Hypothalamus (tissue), 51 donors: ENCODE measurements at regions not wholly inside any gene's neighbourhood (a gene's known extent, or its start where the extent isn't known, plus 50 kb on each side); places are given as distances from the start of the nearest gene placed in this dataset.
A peak's percentile ranks its signal among the peaks of the same experiment; 100 is the strongest.

Source experiments
- DNase-seq, 51 donors: peaks; one replicate each; lab custom pipeline; 2025; lab: John Stamatoyannopoulos, UW

DNA sequence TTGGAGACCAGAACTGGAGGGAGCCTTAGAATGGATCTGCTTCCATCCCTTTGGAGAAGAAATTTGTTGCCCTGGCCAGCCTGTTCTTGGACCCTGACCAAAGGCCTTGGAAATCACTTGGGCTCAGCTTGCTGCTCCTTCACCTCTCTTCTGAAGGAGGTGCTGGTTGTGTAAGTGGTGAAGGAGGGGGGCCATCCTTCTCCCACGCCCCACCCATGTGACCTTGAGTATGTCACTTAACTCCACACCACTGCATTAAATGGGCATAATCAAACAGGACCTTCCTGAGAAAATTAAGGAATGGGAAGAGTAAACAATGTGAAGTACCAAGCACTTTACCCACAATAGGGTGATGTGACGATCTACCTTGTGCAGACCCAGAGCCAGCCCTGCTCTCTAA lies 68.3 kb upstream of the GJB5 start:
- no peak for DNase-seq

DNA sequence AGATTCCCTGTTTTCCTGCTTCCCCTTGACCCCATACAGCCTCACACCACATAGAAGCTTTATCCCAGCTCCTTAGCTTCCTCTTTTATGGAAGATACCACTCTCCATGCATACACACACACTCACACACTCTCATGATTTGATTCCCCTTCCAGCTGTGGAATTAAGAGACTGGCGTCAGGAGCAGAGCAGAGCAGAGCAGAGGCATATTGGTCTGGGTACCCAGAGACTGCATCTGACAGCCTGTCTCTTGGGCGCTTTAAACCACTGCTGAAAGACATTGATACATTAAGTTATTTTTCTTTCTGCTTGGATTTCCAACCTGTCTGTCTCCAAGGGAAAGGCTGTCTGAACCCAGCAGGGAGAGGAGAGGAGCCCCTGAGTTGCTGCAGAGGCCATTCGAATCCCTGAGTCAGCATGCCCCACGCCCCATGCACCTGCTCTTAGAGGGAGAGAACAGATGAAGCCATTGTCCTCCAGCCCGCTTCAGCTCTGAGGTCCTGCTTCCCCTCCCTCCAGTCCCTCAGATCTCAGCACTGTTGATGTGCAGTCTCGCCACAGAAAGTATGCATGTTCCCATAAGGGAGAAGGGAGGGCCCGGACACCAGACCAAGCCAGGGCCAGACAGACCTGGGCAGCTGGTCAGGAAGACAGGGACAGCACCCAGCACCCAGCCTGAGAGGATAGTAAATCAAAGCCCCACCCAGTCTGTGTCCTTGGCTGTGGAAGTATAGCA lies 66.7 kb upstream of the GJB5 start:
- DNase-seq: peak in 5 of 51 donors; percentile 4 to 22 (median 13)

DNA sequence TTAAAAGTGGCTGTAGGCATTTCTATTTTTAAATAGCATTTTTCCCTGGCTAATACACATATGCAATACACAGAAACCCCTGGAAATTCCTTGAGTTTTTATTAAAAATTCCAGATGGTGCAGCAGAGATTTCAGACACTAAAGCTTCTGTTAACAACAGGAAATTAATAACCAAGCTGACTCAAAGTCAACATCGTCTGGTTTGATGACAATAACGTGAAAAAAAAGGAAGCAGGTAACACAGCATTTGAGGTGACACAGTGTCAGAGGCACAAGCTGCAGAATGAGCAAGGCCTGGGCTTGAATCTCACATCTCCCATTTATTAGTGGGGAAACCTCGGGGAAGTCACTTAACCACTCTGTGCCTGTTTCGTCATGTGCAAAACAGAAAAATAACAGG lies 64.6 kb upstream of the GJB5 start:
- DNase-seq: no peak

DNA sequence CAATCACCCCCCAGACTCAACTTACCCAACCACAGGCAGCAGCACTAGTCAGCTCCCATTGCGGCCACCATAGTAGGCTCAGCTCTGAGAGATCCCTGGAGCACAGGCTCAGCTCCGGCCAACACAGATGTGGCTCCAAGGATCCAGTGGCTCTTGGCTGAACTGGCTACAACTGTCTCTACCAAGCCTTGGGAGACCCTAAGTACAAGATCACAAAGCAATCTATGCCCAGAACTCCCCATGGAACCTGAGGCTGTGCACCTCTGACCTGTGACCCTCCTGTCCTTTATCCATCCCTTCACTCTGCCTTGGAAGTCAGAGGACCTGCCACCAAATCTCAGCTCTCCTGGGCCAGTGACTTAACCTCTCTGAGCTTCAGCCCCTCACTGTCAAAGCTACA lies 61.8 kb upstream of the GJB5 start:
- DNase-seq: no peak

DNA sequence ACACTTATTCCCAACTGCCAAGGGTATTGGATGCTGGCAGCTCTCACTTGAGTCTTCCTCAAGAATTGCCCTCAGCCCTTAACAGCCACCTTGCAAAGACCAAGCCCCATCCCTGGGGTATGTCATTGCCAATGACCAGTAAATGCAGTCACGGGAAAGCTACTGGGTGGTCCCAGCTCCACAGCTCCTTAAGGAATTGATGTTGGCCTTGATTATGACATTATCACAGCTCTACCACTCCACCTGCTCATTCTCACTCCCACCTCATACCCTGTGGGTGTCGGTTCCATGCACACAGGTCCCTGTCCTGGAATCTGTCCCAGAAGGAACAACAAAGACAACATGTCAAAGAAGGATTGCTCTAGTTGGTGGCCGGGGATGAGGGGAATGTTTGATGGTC lies 60.5 kb upstream of the GJB5 start:
- DNase-seq: no peak

DNA sequence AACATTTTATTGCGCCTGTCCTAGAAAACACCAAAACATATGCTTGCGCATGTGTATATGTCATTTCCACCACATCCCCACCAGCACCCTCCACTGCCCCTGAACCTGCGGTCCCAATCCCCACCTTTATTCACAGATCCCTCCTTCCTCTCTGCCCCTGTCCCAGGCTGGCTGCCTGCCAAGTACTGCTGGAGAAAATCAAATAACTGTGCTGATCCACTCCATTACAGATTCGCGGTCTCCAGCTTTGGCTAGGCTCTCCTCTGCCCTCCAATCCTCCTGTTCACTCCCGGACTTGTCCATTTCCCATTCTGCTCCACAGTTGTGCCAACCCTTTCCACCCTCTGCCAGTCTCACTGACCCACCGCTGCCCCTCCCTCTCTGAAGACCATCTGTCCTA lies 59.3 kb upstream of the GJB5 start:
- no peak for DNase-seq

DNA sequence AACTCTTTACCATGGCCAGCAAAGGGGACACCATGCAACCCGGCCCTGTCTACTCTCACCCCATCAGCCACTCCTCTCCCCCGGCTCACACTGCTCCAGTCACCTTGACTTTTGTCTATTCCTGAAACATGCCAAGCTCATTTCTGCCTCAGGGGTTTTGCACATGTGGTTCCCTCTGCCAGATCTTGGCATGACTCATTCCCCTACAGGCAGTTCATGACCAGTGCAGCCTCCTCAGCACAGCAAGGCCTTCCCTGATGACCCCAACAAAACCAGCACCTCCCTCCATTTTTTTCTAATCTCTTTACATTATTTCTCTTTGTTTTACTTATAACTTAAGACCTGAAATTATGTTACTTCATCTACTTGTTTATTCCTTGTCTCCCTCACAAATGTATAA lies 58.6 kb upstream of the GJB5 start:
- no peak for DNase-seq

DNA sequence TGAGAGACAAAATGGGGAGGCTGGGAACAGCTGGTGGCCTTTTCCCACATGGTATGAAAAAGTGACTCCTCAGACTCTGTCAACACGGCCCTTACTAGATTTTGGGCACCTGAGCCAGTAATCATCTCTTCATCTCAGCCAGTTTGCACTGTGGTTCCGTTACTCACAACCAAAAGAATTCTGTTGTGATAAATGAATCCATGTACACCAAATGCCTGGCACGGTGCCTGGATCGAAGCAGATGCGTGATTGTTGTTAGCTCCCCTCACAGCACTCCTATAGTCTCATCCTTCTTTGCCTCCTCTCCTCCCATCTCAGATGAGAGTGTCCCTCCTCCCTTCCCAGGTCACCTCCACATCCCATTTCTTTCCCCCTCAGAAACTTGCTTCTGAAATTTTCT lies 57.9 kb upstream of the GJB5 start:
- no peak for DNase-seq

DNA sequence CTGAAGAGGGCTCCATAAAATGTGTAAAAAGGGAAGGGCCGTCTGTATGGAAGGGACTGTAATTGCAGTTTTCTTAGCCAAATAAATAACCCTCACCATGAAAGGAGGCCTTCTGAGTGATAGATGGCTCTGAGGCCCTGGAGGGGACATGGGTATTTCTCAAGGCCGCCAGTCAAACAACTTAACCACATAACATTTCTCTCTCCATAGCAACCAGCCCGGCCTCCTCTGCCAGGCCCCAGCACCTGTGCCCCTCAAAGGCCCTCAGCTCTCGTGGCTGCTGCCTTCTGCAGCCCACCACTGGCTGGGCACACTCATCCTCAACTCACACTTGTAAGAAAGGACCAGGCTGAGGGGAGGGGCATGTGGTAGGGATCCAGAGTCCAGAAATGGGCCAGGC lies 57.0 kb upstream of the GJB5 start:
- DNase-seq: no peak

DNA sequence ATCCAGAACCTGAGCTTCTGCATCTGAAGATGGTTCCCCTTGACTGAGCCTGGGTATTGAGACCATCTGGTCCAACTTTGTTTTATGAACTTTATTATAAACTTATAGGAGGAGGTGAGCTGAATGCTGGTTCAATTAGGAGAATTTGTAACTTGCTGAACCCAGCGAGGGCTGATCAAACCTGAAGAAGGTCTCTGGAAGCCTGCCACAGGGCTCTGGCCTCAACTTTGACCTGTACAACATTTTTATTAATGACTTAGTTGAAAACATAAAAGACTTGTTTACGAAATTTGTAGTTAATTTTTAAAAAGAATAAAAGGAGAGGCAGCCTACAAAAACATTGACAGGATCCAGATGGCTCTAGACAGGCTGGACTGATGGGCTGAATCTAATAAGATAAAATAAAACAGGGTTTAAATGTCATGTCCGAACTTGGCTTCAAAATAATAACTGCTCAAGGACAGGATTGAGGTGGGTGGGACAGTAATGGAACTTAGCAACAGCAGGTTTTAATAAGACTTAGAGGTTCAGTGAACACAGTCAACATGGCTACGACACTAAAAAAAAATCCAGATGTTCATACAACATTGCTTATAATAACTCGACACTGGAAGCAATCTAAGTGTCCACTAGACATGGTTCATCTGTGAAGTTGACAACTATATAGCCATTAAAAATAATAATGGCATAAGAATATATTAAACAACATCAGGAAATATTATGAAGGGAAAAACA lies 53.4 kb upstream of the GJB5 start:
- no peak for DNase-seq
